ENCODE measurements at regions not wholly inside any gene's neighbourhood (a gene's known extent, or its start where the extent isn't known, plus 50 kb on each side); places are given as distances from the start of the nearest gene placed in this dataset.

- DNase-seq, result no peak
These were observed 57.2 kb downstream of the SOX1 start for GRCh38 chr13:112124141-112124540.

GRCh38 chr13:112127564-112128330 lies 60.8 kb downstream of the SOX1 start:
- no peak for DNase-seq

GRCh38 chr13:112128331-112128610 lies 61.3 kb downstream of the SOX1 start:
- DNase-seq, result no peak

- no peak for DNase-seq
These were observed 63.5 kb downstream of the SOX1 start for GRCh38 chr13:112130418-112130817.

GRCh38 chr13:112131081-112131712 lies 64.2 kb downstream of the SOX1 start:
- DNase-seq, result no peak

GRCh38 chr13:112131713-112132113 lies 64.8 kb downstream of the SOX1 start:
- DNase-seq, result no peak

DNA sequence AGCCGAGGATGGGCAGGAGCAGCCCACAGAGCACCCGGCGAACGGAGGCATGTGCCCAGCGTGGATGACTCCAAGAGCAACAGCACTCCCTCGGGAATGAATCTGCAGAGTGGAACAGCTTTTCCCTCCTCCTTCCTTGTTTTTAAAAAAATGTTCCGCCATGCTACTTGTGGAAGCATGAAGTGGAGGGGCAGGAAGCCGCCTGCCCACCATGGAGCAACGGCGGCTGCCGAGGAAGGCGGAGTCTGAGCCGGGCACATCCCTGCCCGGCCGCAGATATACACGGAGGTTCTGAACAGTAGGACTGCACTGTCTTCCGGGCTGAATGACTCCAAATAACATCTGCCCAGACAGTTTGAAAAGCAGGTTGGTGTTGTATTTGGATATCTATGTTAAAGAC lies 65.2 kb downstream of the SOX1 start:
- DNase-seq, result no peak

GRCh38 chr13:112132619-112133018 lies 65.7 kb downstream of the SOX1 start:
- DNase-seq, result no peak

- peak; percentile 46 for DNase-seq
These were observed 66.8 kb downstream of the SOX1 start for GRCh38 chr13:112133499-112134390.

- no peak for DNase-seq
These were observed 67.6 kb downstream of the SOX1 start for GRCh38 chr13:112134391-112135075.

DNA sequence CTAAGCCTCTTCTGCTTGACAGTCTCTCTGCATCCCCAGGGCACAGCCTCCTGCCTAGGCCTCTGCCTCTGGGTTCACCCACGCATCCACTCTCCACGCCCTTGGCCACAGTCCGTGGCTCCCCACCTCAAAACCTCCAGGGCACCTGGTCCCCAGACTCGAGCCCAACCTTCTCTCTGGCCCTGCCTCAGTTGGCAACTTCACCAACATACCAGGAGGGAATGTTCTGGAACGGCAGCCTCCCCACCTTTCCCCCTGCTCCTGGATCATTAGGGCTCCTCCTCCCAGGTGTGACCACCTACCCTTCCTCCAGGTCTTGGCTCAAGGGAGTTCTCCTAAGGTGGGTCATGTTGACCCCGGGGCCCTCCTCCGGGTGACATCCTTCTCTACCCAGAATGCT lies 69.1 kb downstream of the SOX1 start:
- DNase-seq, result no peak

- no peak for DNase-seq
These were observed 70.2 kb downstream of the SOX1 start for GRCh38 chr13:112137144-112137543.

DNA sequence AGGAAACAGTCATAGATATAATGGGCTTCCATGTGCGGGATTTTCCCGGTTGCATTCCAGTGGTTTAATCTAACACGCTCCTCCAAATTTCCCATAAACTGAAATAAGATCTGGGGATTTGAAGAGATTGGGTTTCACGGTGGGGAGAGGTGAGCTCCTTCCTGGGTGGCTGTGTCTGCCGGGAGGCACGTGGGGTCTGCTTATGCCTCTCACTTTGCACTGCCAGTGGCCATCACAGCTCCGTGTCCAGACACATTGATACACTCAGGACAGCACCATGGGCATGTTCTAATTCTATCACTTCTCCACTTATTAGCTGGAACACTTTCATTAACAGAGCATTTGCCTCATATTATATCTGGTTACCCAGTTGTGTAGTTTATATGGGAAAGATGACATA lies 73.4 kb downstream of the SOX1 start:
- DNase-seq, result no peak

GRCh38 chr13:112141643-112142400 lies 74.9 kb downstream of the SOX1 start:
- DNase-seq, result no peak

DNA sequence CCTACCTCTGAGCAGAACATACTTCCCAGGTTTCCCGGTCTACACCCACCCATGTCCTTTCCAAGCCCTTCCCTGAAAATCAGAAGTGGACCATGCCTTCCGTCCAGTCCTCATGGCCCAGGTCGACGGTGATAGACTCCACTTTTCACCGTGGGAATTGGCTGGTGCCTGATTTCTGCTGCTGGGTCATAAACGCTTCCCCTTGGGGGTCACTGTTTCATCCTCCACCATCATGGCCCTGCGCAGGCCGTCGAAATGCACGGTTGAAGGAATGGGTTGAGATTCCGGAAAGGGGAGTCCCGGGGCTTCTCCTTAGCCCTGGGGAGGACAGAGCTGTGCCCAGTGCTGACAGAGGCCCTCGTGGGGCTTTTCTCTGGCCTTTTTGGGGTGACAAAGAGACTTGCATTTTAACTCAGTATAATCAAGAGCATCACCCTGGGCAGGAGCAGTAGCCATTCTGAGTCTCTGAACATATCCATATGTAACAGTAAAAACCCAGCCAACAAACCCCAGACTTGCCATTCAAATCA lies 75.5 kb downstream of the SOX1 start:
- DNase-seq, result no peak

- DNase-seq, result no peak
These were observed 76.2 kb downstream of the SOX1 start for GRCh38 chr13:112143046-112143752.

- DNase-seq, result no peak
These were observed 77.0 kb downstream of the SOX1 start for GRCh38 chr13:112143753-112144615.

- no peak for DNase-seq
These were observed 77.9 kb downstream of the SOX1 start for GRCh38 chr13:112144616-112145550.

Measured in left kidney (tissue), 1 donor.